OCI-LY7 (cell line): ENCODE measurements at regions not wholly inside any gene's neighbourhood (a gene's known extent, or its start where the extent isn't known, plus 50 kb on each side); places are given as distances from the start of the nearest gene placed in this dataset.

ENCODE experiments used
- CTCF ChIP-seq: fragments of 200-600 bp; sonication (generic); conservative IDR thresholded peaks from 2 replicates; pipeline ENCODE4 v1.5.1; 2014; ENCODE audit warnings: mild to moderate bottlenecking, antibody characterized with exemption, low read length, moderate library complexity, mixed read lengths
- EZH2phosphoT487 ChIP-seq: fragments of 200-600 bp; sonication (generic); IDR thresholded peaks from 2 replicates; pipeline ENCODE4 v1.6.1; 2018; ENCODE audit warnings: low read depth, borderline replicate concordance, mild to moderate bottlenecking, mixed run types, antibody characterized with exemption, low read length, moderate library complexity, mixed read lengths

GRCh38 chr5:103464835-103465484 lies 97.6 kb downstream of the NUDT12 start:
- TF ChIP-seq CTCF (no peak), EZH2phosphoT487 (no peak)
